VCaP (cell line): ENCODE measurements at regions not wholly inside any gene's neighbourhood (a gene's known extent, or its start where the extent isn't known, plus 50 kb on each side); places are given as distances from the start of the nearest gene placed in this dataset.

ENCODE experiments used
- H3K27ac ChIP-seq: fragments of 450-650 bp; 2 replicates; pipeline ENCODE4 v1.5.1; 2017
- TF ChIP-seq, protein P1 (sequence below): fragments of 450-650 bp; conservative IDR thresholded peaks from 2 replicates; pipeline ENCODE4 v1.5.1; 2017; ENCODE audit warnings: mild to moderate bottlenecking, moderate library complexity

DNA sequence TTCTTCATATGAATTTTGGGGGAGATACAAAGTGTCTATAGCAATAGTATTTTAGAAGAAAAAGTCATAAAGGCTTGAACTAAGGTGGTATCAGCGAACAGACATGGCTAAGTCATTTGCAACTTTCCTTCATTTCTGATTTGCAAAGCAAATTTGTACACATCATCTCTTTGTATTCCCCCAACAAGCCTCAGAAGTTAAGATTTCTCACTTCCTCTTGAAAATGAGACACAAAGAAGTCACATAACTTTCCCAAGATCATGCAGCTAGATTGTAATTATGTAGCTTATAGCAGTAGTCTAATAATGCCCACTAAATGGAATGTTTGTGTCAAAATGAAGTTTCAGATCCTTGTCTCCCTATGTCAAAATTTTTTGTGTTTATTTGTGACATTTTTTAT is 709.8 kb upstream of the HS3ST1 start:
- TF ChIP-seq, protein P1, sequence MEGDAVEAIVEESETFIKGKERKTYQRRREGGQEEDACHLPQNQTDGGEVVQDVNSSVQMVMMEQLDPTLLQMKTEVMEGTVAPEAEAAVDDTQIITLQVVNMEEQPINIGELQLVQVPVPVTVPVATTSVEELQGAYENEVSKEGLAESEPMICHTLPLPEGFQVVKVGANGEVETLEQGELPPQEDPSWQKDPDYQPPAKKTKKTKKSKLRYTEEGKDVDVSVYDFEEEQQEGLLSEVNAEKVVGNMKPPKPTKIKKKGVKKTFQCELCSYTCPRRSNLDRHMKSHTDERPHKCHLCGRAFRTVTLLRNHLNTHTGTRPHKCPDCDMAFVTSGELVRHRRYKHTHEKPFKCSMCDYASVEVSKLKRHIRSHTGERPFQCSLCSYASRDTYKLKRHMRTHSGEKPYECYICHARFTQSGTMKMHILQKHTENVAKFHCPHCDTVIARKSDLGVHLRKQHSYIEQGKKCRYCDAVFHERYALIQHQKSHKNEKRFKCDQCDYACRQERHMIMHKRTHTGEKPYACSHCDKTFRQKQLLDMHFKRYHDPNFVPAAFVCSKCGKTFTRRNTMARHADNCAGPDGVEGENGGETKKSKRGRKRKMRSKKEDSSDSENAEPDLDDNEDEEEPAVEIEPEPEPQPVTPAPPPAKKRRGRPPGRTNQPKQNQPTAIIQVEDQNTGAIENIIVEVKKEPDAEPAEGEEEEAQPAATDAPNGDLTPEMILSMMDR: no peak
- no peak overlapping the region for H3K27ac ChIP-seq

- TF ChIP-seq, protein P1: no peak
- no peak overlapping the region for H3K27ac ChIP-seq
These were observed 708.9 kb upstream of the HS3ST1 start for GRCh38 chr4:12137575-12137974.

DNA sequence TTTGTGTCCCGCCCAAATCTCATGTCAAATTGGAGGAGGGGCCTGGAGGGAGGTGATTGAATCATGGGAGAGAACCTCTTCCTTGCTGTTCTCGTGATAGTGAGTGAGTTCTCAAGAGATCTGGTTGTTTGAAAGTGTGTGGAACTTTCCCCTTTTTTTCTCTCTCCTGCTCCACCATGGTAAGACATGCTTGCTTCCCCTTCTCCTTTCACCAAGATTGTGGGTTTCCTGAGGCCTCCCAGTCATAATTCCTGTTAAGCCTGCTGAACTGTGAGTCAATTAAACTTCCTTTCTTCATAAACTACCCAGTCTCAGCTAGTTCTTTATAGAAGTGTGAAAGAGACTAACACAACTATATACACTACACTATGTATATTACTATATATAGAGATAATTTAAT is 697.8 kb upstream of the HS3ST1 start:
- TF ChIP-seq, protein P1: no peak
- no peak overlapping the region for H3K27ac ChIP-seq

- H3K27ac ChIP-seq: no peak overlapping the region
- TF ChIP-seq, protein P1: no peak
These were observed 695.4 kb upstream of the HS3ST1 start for GRCh38 chr4:12124138-12124537.

DNA sequence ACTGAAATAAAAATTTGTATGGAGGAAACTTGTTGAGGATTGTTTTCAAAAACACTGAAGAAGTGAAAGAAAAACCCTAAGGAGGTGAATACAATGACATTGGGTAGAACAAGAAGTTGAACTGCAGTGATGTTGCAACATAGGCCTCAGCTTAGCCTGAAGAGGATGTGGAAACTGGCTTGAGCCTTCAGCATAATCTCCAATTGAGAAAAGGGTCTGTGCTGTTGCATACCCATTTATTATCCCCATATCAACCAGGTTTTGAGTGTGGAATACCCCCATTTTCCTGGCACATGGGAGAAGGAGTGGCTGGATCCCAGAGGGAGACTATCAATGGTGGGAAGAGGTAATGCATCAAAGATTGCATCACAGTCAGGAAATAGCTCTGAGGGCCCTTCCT is 695.0 kb upstream of the HS3ST1 start:
- TF ChIP-seq, protein P1: no peak
- H3K27ac ChIP-seq: no peak overlapping the region

- TF ChIP-seq, protein P1: no peak
- H3K27ac ChIP-seq: no peak overlapping the region
These were observed 693.6 kb upstream of the HS3ST1 start for GRCh38 chr4:12122316-12122715.

- no peak overlapping the region for H3K27ac ChIP-seq
- TF ChIP-seq, protein P1: no peak
These were observed 692.3 kb upstream of the HS3ST1 start for GRCh38 chr4:12120968-12121367.
